Right atrium auricular region (tissue), 2 donors: ENCODE measurements at regions not wholly inside any gene's neighbourhood (a gene's known extent, or its start where the extent isn't known, plus 50 kb on each side); places are given as distances from the start of the nearest gene placed in this dataset.
"Not testable (repeated sequence)": the region's sequence is repeated elsewhere in the genome, so short reads cannot be mapped to it uniquely, and the experiment has no call there.

Experiments
- DNase-seq: peaks from one replicate; pipeline ENCODE4 v3.0.0-alpha.2; 2019; ENCODE audit warnings: low spot score
- H3K27ac ChIP-seq, 2 donors: fragments of 200-600 bp; sonication (generic); 1 replicate in 1 of 2; 2 replicates in 1 of 2; pipeline ENCODE4 v1.5.1; 2016 to 2019
- H3K27me3 ChIP-seq, 2 donors: fragments of 200-600 bp; sonication (generic); one replicate each; pipeline versions ENCODE4 v1.5.1 to v1.6.0; 2017 to 2019
- H3K36me3 ChIP-seq: fragments of 200-600 bp; sonication (generic); one replicate; pipeline ENCODE4 v1.5.1; 2016
- H3K4me1 ChIP-seq, 2 donors: fragments of 200-600 bp; sonication (generic); one replicate each; pipeline versions ENCODE4 v1.5.1 to v1.6.0; 2017 to 2019
- H3K4me3 ChIP-seq, 2 donors: fragments of 200-600 bp; sonication (generic); 1 replicate in 1 of 2; 2 replicates in 1 of 2; pipeline ENCODE4 v1.5.1; 2017 to 2019; ENCODE audit warnings: mild to moderate bottlenecking in 1 of 2, moderate library complexity in 1 of 2
- H3K9me3 ChIP-seq, 2 donors: fragments of 200-600 bp; sonication (generic); one replicate each; pipeline ENCODE4 v1.5.1; 2019
- TF ChIP-seq, protein P1 (sequence below), 2 donors: fragments of 200-600 bp; sonication (generic); IDR thresholded peaks; one replicate each; pipeline ENCODE4 v1.5.1; 2019; ENCODE audit warnings: antibody characterized with exemption in 2 of 2

DNA sequence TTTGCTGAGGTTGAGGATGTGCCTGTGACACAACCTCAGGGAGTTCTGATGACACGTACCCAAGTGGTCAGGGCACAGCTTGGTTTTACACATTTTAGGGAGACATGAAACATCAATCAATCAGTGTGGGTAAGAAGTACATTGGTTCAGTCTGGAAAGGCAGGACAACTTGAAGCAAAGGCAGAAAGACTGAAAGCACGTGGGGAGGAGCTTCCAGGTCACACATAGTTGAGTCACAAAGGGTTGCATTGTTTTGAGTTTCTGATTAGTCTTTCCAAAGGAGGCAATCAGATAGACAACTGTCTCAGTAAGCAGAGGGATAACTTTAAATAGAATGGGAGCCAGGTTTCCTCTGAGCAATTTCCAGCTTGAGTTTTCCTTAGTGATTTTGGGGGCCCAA, 1910.0 kb upstream of the AGA start:
- TF ChIP-seq, protein P1, sequence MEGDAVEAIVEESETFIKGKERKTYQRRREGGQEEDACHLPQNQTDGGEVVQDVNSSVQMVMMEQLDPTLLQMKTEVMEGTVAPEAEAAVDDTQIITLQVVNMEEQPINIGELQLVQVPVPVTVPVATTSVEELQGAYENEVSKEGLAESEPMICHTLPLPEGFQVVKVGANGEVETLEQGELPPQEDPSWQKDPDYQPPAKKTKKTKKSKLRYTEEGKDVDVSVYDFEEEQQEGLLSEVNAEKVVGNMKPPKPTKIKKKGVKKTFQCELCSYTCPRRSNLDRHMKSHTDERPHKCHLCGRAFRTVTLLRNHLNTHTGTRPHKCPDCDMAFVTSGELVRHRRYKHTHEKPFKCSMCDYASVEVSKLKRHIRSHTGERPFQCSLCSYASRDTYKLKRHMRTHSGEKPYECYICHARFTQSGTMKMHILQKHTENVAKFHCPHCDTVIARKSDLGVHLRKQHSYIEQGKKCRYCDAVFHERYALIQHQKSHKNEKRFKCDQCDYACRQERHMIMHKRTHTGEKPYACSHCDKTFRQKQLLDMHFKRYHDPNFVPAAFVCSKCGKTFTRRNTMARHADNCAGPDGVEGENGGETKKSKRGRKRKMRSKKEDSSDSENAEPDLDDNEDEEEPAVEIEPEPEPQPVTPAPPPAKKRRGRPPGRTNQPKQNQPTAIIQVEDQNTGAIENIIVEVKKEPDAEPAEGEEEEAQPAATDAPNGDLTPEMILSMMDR (IDR thresholded peaks at IDR 0.05) = no peak
- Histone ChIP-seq H3K27ac (no peak overlapping the region), H3K27me3 (no peaks in the 10 kb centered on the region), H3K4me1 (no peaks in the 10 kb centered on the region), H3K36me3 (no peaks in the 10 kb centered on the region), H3K9me3 (no peaks in the 10 kb centered on the region), H3K4me3 (no peak overlapping the region)
- DNase-seq = no peak

DNA sequence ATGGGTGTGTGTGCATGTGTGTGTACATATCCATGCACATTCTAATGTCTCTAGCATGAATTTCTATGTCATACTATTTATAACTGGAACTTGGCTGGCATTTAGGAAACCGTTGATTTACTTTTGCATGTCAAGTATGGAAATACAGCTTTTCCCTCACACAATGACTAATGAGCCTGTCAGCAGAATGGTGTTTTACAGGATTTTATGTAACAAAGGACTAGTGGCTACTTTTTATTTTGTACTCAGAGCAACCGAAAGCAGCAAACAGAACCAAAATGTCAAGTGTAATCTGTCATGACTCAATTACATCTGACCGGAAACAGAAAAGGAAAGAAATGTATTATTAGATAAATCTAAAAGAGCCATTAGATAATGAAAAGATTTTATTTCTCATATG, 1911.5 kb upstream of the AGA start:
- H3K4me3 ChIP-seq = no peak overlapping the region
- no peaks in the 10 kb centered on the region for H3K9me3 ChIP-seq
- TF ChIP-seq, protein P1 (IDR thresholded peaks at IDR 0.05) = no peak
- H3K36me3 ChIP-seq = no peaks in the 10 kb centered on the region
- no peak for DNase-seq
- H3K4me1 ChIP-seq = no peaks in the 10 kb centered on the region
- H3K27ac ChIP-seq = no peak overlapping the region
- H3K27me3 ChIP-seq = no peaks in the 10 kb centered on the region

- Histone ChIP-seq H3K27ac (no peak overlapping the region), H3K27me3 (no peaks in the 10 kb centered on the region), H3K9me3 (no peaks in the 10 kb centered on the region), H3K36me3 (no peaks in the 10 kb centered on the region), H3K4me1 (no peaks in the 10 kb centered on the region), H3K4me3 (no peak overlapping the region)
- no peak for DNase-seq
- TF ChIP-seq, protein P1 (IDR thresholded peaks at IDR 0.05) = no peak
Observed at GRCh38 chr4:179361978-179362486, 1919.8 kb upstream of the AGA start.

DNA sequence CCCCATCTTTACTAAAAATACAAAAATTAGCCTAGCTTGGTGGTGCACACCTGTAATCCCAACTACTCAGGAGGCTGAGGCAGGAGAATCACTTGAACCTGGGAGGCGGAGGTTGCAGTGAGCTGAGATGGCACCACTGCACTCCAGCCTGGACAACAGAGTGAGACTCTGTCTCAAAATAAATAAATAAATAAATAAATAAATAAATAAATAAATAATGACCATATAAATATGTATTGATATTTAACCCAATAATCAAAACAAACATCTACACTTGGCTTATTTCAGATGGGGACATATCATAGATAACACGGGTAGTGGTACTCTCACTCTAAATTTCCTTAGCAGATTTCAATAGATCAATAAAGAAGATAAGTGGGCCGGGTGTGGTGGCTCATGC, 1923.7 kb upstream of the AGA start:
- not testable (repeated sequence) for DNase-seq, H3K36me3 ChIP-seq, H3K27me3 ChIP-seq, H3K9me3 ChIP-seq, H3K4me3 ChIP-seq, H3K4me1 ChIP-seq, H3K27ac ChIP-seq

GRCh38 chr4:179372242-179372641, 1930.0 kb upstream of the AGA start:
- H3K4me1 ChIP-seq = no peaks in the 10 kb centered on the region
- no peaks in the 10 kb centered on the region for H3K9me3 ChIP-seq
- TF ChIP-seq, protein P1 (IDR thresholded peaks at IDR 0.05) = no peak
- no peak overlapping the region for H3K4me3 ChIP-seq
- DNase-seq = no peak
- H3K27me3 ChIP-seq = no peaks in the 10 kb centered on the region
- no peak overlapping the region for H3K27ac ChIP-seq
- no peaks in the 10 kb centered on the region for H3K36me3 ChIP-seq

- no peaks in the 10 kb centered on the region for H3K27me3 ChIP-seq
- H3K27ac ChIP-seq = no peak overlapping the region
- DNase-seq = no peak
- no peaks in the 10 kb centered on the region for H3K4me1 ChIP-seq
- TF ChIP-seq, protein P1 (IDR thresholded peaks at IDR 0.05) = no peak
- no peak overlapping the region for H3K4me3 ChIP-seq
- no peaks in the 10 kb centered on the region for H3K9me3 ChIP-seq
- no peaks in the 10 kb centered on the region for H3K36me3 ChIP-seq
Observed at GRCh38 chr4:179372746-179373145, 1930.5 kb upstream of the AGA start.

GRCh38 chr4:179378847-179379246, 1936.6 kb upstream of the AGA start:
- not testable (repeated sequence) for H3K27me3 ChIP-seq, DNase-seq, H3K4me3 ChIP-seq, H3K9me3 ChIP-seq, H3K4me1 ChIP-seq, H3K27ac ChIP-seq, H3K36me3 ChIP-seq
